ENCODE measurements at regions not wholly inside any gene's neighbourhood (a gene's known extent, or its start where the extent isn't known, plus 50 kb on each side); places are given as distances from the start of the nearest gene placed in this dataset.

GRCh38 chr4:20444599-20445337 is 193.1 kb downstream of the SLIT2 start:
- Mint-ChIP-seq H3K27ac (no peak overlapping the region), H3K9me3 (no peaks in the 10 kb centered on the region), H3K4me1 (no peaks in the 10 kb centered on the region), H3K4me3 (no peak overlapping the region), H3K36me3 (no peaks in the 10 kb centered on the region)
- ATAC-seq (no peak), DNase-seq (ENCODE audit: low spot score in 2 of 2) (no peak)

GRCh38 chr4:20445933-20446723 is 194.4 kb downstream of the SLIT2 start:
- H3K4me1 Mint-ChIP-seq: no peaks in the 10 kb centered on the region

GRCh38 chr4:20447103-20447502 is 195.4 kb downstream of the SLIT2 start:
- ATAC-seq: no peak
- Mint-ChIP-seq H3K4me1 (no peaks in the 10 kb centered on the region), H3K27ac (no peak overlapping the region), H3K9me3 (no peaks in the 10 kb centered on the region), H3K36me3 (no peaks in the 10 kb centered on the region), H3K4me3 (no peak overlapping the region)
- DNase-seq (ENCODE audit: low spot score in 2 of 2): no peak

More at GRCh38 chr4:20445933-20446723, 194.4 kb downstream of the SLIT2 start:
- no peak overlapping the region for H3K4me3 Mint-ChIP-seq
- H3K36me3 Mint-ChIP-seq: no peaks in the 10 kb centered on the region
- ATAC-seq (no peak), DNase-seq (ENCODE audit: low spot score in 2 of 2) (no peak)
- H3K9me3 Mint-ChIP-seq: no peaks in the 10 kb centered on the region
- no peak overlapping the region for H3K27ac Mint-ChIP-seq

- Mint-ChIP-seq H3K27ac (no peak overlapping the region), H3K9me3 (no peaks in the 10 kb centered on the region), H3K36me3 (no peaks in the 10 kb centered on the region), H3K4me3 (no peak overlapping the region), H3K4me1 (no peaks in the 10 kb centered on the region)
- DNase-seq (ENCODE audit: low spot score in 2 of 2) (no peak), ATAC-seq (no peak)
Measured at GRCh38 chr4:20451986-20452385, 200.3 kb downstream of the SLIT2 start.

GRCh38 chr4:20454515-20454914 is 202.8 kb downstream of the SLIT2 start:
- H3K27ac Mint-ChIP-seq: no peak overlapping the region
- H3K4me1 Mint-ChIP-seq: no peaks in the 10 kb centered on the region
- no peaks in the 10 kb centered on the region for H3K36me3 Mint-ChIP-seq
- H3K9me3 Mint-ChIP-seq: no peaks in the 10 kb centered on the region
- H3K4me3 Mint-ChIP-seq: no peak overlapping the region
- DNase-seq (ENCODE audit: low spot score in 2 of 2): no peak
- no peak for ATAC-seq

- Mint-ChIP-seq H3K4me1 (no peaks in the 10 kb centered on the region), H3K9me3 (no peaks in the 10 kb centered on the region), H3K4me3 (no peak overlapping the region), H3K27ac (no peak overlapping the region), H3K36me3 (no peaks in the 10 kb centered on the region)
- ATAC-seq: no peak
- no peak for DNase-seq (ENCODE audit: low spot score in 2 of 2)
Measured at GRCh38 chr4:20456407-20456806, 204.7 kb downstream of the SLIT2 start.

- Mint-ChIP-seq H3K9me3 (peaks cover 3% of the 10 kb centered on the region), H3K4me3 (no peak overlapping the region), H3K4me1 (no peaks in the 10 kb centered on the region), H3K27ac (no peak overlapping the region), H3K36me3 (no peaks in the 10 kb centered on the region)
- ATAC-seq: no peak
- no peak for DNase-seq (ENCODE audit: low spot score in 2 of 2)
Measured at GRCh38 chr4:20462426-20463175, 210.9 kb downstream of the SLIT2 start.

GRCh38 chr4:20463176-20463430 is 211.4 kb downstream of the SLIT2 start:
- ATAC-seq: no peak
- no peak for DNase-seq (ENCODE audit: low spot score in 2 of 2)
- H3K4me1 Mint-ChIP-seq: no peaks in the 10 kb centered on the region
- no peaks in the 10 kb centered on the region for H3K36me3 Mint-ChIP-seq
- H3K27ac Mint-ChIP-seq: no peak overlapping the region
- peaks cover 3% of the 10 kb centered on the region for H3K9me3 Mint-ChIP-seq
- H3K4me3 Mint-ChIP-seq: no peak overlapping the region

DNA sequence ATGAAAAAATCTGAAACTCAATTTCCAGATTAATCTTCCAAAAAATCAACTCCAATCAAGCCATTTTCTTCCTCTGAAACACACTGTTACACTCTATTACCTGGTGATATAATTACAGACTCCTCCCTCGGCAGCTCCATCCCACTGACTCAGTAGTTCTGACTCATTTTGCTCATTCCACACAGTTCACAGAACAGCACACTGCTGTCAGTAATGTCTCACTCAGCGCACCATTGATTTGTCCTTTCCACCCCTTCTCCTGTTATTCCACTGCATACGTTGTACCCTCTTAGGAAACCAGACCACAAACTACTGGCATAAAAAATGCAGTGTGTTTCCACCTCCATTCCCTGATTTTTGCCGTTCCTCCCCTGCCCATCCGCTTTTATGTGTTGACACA is 212.7 kb downstream of the SLIT2 start:
- Mint-ChIP-seq H3K27ac (no peak overlapping the region), H3K36me3 (no peaks in the 10 kb centered on the region), H3K4me3 (no peak overlapping the region), H3K4me1 (no peaks in the 10 kb centered on the region), H3K9me3 (peaks cover 3% of the 10 kb centered on the region)
- ATAC-seq: no peak
- no peak for DNase-seq (ENCODE audit: low spot score in 2 of 2)

- H3K4me3 Mint-ChIP-seq: no peak overlapping the region
- no peak for DNase-seq (ENCODE audit: low spot score in 2 of 2)
- H3K27ac Mint-ChIP-seq: no peak overlapping the region
- H3K36me3 Mint-ChIP-seq: no peaks in the 10 kb centered on the region
- H3K9me3 Mint-ChIP-seq: peaks cover 3% of the 10 kb centered on the region
- no peaks in the 10 kb centered on the region for H3K4me1 Mint-ChIP-seq
- no peak for ATAC-seq
Measured at GRCh38 chr4:20474119-20474518, 222.4 kb downstream of the SLIT2 start.

GRCh38 chr4:20478412-20478811 is 221.8 kb upstream of the PACRGL start:
- DNase-seq (ENCODE audit: low spot score in 2 of 2): no peak
- no peak for ATAC-seq
- no peak overlapping the region for H3K4me3 Mint-ChIP-seq
- no peaks in the 10 kb centered on the region for H3K4me1 Mint-ChIP-seq
- H3K27ac Mint-ChIP-seq: no peak overlapping the region
- H3K36me3 Mint-ChIP-seq: no peaks in the 10 kb centered on the region
- no peaks in the 10 kb centered on the region for H3K9me3 Mint-ChIP-seq

DNA sequence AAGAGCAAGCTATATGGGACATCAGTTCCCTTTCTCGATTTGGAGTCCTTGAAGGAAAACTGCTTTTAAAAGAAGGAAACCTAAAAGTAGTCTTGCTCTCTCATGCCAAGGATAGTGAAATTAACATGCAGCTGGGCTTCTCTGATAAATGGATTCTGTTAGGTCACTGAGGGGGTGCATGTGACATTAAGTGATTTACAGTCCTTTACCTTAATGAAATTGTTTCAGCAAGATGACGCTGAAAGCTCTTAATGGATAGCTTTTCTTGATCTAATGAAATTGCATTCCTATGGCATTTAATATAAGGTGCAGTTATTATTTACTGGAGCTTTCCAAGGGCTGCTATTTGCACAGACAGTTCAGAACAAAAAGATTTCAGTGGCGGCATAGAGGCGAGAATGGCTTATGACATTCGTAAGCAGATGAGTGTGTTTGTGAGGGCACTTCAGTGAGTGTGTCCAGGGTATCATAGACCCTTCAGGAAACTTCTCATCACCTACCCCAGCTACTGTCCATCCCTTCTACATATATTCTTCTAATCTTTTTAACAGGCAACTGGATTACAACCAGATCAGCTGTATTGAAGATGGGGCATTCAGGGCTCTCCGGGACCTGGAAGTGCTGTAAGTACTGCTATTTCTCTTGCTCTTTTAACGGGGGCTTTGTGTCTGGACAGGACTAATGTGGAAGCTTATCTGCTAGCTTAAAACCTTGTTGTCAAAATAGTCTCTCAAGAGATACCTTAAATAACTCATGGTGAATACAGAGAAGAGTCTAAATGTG is 219.9 kb upstream of the PACRGL start:
- no peak for ATAC-seq

GRCh38 chr4:20483416-20483815 is 216.8 kb upstream of the PACRGL start:
- Mint-ChIP-seq H3K36me3 (no peaks in the 10 kb centered on the region), H3K4me3 (no peak overlapping the region), H3K27ac (no peak overlapping the region), H3K4me1 (no peaks in the 10 kb centered on the region), H3K9me3 (peaks cover 3% of the 10 kb centered on the region)
- no peak for ATAC-seq
- DNase-seq (ENCODE audit: low spot score in 2 of 2): no peak

More for the DNA sequence above, 219.9 kb upstream of the PACRGL start:
- Mint-ChIP-seq H3K4me1 (no peaks in the 10 kb centered on the region), H3K36me3 (no peaks in the 10 kb centered on the region), H3K27ac (no peak overlapping the region), H3K4me3 (no peak overlapping the region), H3K9me3 (peaks cover 3% of the 10 kb centered on the region)
- no peak for DNase-seq (ENCODE audit: low spot score in 2 of 2)

DNA sequence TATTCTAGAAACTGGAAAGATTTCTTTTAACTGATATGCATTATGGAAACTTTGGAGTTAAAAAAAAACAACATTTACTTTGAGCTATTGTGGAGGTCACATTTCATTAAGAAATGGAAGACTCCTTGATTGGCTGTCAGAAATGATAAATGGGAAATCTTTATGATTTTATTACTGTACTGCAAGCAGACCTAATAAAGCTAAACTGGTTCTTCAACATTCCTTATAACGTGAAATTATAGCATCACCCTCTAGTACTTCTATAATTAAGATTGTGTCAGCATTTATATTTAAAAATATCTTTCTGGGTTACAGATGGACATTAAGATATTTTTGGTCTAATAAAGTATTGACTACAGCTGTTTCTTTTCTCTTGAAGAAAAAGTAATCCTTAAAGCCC is 213.8 kb upstream of the PACRGL start:
- H3K4me3 Mint-ChIP-seq: no peak overlapping the region
- DNase-seq (ENCODE audit: low spot score in 2 of 2) (no peak), ATAC-seq (no peak)
- H3K9me3 Mint-ChIP-seq: peaks cover 3% of the 10 kb centered on the region
- no peaks in the 10 kb centered on the region for H3K4me1 Mint-ChIP-seq
- H3K27ac Mint-ChIP-seq: no peak overlapping the region
- no peaks in the 10 kb centered on the region for H3K36me3 Mint-ChIP-seq

DNA sequence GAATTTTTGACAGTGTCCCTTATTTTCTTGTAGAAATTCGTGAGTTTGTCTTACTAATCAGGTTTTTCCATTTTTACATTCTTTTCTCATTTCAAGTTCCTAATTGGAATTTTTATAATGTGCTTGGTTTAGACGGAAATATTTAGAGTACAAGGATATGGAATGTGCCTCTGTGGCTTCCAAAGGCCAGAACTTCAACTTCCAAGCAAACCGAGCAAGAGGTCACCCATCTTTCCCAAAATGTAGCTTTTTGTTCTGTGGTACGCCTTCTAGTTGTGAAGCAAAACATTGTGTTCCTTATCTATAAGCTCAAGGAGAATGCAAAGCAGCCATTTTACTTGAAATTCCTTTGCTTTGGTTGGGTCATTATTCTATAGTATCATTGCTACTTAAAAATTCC is 212.8 kb upstream of the PACRGL start:
- ATAC-seq (no peak), DNase-seq (ENCODE audit: low spot score in 2 of 2) (no peak)
- Mint-ChIP-seq H3K27ac (no peak overlapping the region), H3K4me3 (no peak overlapping the region), H3K36me3 (no peaks in the 10 kb centered on the region), H3K4me1 (no peaks in the 10 kb centered on the region), H3K9me3 (peaks cover 3% of the 10 kb centered on the region)
